ENCODE measurements at regions not wholly inside any gene's neighbourhood (a gene's known extent, or its start where the extent isn't known, plus 50 kb on each side); places are given as distances from the start of the nearest gene placed in this dataset.

DNA sequence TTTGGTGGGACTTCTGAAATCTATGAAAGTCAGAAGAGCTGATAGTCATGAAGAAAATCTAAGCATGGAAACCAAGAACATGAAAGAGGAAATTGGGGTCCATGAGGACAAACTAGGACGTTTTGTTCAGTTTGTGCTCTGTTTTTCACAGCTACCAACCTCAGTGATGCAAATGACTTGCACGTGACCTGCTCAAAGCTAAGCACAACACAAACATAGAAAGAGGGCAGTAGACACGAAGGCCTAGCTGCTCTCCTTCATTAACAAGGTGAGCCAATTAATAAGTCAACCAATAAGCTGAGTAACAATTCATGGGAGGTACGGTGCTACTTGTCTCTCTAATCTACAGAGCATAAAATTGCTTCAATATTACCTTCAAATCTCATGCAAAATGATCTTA lies 684.1 kb downstream of the TRAM1L1 start:
- no peak for TF ChIP-seq POLR2A (IDR thresholded peaks at IDR 0.05)
- TF ChIP-seq, protein P1, sequence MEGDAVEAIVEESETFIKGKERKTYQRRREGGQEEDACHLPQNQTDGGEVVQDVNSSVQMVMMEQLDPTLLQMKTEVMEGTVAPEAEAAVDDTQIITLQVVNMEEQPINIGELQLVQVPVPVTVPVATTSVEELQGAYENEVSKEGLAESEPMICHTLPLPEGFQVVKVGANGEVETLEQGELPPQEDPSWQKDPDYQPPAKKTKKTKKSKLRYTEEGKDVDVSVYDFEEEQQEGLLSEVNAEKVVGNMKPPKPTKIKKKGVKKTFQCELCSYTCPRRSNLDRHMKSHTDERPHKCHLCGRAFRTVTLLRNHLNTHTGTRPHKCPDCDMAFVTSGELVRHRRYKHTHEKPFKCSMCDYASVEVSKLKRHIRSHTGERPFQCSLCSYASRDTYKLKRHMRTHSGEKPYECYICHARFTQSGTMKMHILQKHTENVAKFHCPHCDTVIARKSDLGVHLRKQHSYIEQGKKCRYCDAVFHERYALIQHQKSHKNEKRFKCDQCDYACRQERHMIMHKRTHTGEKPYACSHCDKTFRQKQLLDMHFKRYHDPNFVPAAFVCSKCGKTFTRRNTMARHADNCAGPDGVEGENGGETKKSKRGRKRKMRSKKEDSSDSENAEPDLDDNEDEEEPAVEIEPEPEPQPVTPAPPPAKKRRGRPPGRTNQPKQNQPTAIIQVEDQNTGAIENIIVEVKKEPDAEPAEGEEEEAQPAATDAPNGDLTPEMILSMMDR (IDR thresholded peaks at IDR 0.05): no peak

All from tibial nerve (tissue), 3 donors.